HUDEP-2 (cell line): ENCODE measurements at regions not wholly inside any gene's neighbourhood (a gene's known extent, or its start where the extent isn't known, plus 50 kb on each side); places are given as distances from the start of the nearest gene placed in this dataset.
"Not testable (repeated sequence)": the region's sequence is repeated elsewhere in the genome, so short reads cannot be mapped to it uniquely, and the experiment has no call there.

ENCODE experiments used
- DNase-seq, 76 experiments: peaks; one replicate each; lab custom pipeline; 2025; ENCODE audit not compliant: unreplicated experiment in 76 of 76; lab: John Stamatoyannopoulos, UW

DNA sequence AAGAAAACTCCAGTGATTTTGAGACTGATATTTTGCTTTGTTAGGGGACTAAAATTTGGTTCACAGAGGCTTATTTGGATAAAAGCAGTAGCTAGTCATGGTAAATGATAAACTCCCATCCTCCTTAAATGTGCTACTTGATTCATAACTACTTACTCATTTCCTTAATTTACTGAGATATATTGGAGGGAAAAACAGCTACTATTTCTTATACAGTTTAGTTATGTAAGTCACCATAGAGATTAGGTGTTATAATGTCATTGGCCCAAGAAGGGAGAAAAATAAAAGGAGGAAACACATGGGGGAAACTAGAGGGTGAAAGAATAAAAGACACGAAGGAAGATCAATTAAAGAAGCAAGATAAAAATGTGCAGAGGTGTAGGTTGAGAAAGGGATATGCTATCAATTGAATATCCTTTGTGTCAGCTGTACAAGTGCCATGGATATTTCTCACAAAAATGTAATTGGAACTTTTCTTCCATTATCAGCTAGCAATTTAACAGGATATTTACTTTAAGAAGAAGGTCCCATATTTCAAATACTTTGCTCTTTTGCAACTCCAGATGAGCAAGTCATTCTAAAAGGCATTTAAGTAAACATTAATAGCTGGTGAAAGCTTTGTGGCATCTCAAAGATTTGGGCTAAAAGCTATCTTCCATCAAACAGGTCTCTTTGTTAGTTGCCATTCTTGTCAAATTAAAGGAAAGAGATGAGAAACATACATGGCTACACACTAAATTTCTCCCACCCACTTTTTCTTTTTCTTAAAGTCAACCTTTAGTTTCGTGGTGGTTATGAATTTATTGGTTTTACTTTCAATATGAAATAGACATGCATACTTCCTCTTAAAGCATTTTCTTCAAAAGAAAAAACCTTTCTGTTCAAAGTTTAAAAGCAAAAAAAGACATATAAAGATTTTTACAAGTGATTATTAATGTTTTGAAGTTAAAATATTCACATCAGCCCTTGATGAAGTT lies 439.5 kb downstream of the CCER1 start:
- DNase-seq: no peak

GRCh38 chr12:90514325-90514724 lies 440.7 kb downstream of the CCER1 start:
- no peak for DNase-seq

GRCh38 chr12:90512518-90512917 lies 442.5 kb downstream of the CCER1 start:
- DNase-seq: no peak

GRCh38 chr12:90510948-90511347 lies 444.0 kb downstream of the CCER1 start:
- DNase-seq: no peak

DNA sequence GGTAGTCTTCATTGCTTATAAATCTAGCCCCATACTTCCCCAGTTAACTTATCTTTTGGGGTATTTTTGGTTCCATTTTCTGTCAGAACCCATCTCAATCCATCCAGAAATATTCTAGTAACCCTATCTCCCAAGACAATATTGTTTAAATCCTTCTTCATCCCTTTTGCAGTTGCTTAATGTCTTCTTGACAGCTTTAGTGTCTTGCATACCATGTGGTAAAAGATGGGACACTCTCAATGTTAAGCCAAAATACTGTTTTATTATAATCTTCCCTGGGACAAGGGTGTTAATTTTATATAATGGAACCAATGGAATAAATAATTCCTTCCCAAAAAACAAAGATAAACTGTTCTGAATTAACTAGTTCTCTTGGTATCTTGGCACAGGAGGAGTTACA lies 450.2 kb downstream of the CCER1 start:
- no peak for DNase-seq

DNA sequence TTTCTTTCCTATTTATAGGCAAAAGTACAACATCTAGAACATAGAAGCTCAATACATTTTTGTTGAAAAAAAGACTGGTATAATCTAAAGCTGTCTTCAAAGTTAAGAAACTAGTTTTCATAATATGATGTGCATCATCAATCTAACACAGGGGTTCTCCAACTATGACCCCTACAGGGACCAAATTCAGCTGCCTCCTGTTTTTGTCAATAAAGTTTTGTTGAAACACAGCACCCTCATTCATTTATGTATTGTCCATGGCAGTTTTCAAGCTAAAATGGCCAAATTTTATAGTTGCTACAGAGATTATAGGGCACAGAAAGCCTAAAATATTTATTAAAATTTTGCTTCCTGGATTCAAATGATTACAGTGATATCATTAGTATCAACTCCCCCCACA lies 452.9 kb downstream of the CCER1 start:
- DNase-seq: no peak

GRCh38 chr12:90501412-90501811 lies 453.6 kb downstream of the CCER1 start:
- no peak for DNase-seq

- no peak for DNase-seq
These were observed 455.2 kb downstream of the CCER1 start for GRCh38 chr12:90499795-90500194.

DNA sequence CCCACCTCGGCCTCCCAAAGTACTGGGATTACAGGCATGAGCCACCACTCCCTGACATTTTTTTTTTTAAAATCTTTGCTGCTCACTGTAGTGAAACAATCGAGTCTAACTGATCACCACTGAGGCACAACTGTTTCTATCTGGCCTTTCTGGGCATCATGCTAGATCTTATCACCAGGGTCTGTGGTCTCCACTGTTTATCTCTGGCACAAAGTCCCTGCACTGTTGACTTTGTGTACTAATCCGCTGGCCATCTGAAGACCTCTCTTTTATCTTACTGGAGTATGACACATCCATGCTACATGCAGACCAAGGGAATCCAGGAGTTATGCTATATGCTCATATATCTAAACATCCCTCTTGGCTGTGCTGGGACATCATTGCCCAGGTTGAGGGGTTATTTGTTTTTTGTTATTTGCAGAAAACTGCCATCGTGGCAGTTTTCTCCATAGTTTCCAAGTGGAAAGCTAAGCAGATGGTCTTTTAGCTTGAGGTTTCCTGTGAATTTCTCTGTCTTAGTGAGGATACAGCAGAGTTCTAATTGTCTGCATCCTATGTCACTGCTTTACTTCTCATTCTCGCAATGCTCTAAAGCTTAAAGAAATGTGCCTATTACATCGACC lies 456.9 kb downstream of the CCER1 start:
- no peak for DNase-seq

GRCh38 chr12:90490355-90490754 lies 464.6 kb downstream of the CCER1 start:
- DNase-seq: no peak

- no peak for DNase-seq
These were observed 465.8 kb downstream of the CCER1 start for GRCh38 chr12:90489141-90489540.

DNA sequence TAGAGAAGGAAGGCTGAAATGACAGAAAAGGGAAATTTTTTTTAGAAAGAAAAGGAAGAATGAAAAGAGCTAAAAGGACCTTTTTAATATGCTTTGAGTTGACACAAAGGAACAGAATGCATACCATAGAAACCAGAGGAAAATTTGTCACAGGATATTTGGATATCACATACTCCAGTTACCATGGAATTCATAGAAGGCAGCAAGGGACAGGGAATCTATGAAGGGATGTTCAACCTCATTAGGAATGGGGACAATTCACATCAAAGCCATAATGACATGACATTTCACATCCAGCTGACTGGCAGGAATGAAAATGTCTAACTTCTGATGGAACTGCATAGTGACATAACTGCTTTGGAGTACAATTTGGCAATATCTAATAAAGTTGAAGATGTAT lies 469.4 kb downstream of the CCER1 start:
- no peak for DNase-seq

DNA sequence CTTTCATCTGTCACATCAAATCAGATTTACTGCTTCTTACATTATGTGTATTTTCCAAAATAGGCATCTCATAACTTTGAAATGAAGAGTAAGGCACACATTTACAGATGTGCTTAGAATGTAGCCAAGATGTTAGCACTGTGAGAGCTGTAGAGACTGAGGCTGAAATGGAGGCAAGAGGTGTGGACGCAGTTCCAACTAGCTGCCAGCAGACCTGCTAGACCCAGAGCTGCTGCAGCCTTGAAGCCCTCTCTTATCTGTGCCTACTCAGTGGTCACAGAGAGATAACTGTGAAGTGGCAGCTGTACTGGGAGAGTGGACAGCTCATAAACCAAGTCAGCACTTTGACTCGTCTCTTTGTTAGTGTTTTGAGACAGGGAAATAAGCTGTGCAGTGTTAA lies 470.9 kb downstream of the CCER1 start:
- no peak for DNase-seq

DNA sequence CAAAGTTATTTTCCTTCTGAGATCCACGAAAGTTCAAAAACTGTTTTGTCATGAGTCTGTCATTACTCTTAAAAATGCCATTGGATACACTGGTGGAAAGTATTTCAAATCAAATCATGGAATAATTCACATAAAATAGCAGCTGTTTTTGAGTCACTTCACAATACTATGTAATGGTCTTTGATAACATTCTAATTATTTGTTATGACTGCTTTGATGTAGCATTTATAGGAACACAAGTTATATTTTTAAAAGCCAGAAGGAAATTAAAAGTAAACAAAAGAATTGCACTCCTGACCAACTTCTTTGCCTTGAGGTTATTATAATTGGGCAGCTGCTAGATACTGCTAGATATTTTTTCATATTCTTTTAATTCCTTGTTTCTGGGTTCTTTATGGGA lies 473.2 kb downstream of the CCER1 start:
- DNase-seq: no peak

GRCh38 chr12:90479237-90479636 lies 475.7 kb downstream of the CCER1 start:
- no peak for DNase-seq

DNA sequence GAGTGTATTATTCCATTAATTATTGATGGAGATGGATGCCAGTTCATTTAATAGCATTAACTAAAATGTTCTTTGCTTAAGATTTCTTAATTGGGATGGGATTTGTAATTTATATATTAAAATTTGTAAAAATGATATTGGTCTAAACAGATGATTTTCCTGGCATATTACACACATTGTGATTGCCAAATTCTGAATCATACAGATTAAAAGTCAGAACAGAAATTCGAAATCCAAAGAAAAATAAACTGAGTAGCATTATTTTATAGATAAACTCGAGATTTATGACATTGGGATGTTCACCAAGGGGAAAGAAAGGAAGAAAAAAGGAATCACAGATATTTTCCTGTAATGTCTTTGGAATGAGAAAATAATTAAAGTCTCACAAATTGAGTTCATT lies 481.1 kb downstream of the CCER1 start:
- no peak for DNase-seq

DNA sequence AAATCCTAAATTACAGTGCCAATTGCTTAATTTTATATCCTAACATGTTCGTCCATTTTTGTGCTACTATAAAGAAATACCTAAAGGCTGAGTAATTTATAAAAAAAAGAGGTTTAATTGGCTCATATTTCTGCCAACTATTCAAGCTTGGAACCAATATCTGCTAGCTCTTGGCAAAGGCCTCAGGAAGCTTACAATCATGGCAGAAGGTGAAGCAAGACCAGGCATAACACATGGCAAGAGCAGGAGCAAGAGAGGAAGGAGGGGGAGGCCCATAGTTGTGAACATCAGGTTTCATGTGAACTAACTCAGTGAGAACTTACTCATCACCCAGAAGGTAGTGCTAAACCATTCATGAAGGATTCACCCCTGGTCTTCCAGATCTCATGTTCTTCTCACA lies 494.3 kb downstream of the CCER1 start:
- DNase-seq: no peak

DNA sequence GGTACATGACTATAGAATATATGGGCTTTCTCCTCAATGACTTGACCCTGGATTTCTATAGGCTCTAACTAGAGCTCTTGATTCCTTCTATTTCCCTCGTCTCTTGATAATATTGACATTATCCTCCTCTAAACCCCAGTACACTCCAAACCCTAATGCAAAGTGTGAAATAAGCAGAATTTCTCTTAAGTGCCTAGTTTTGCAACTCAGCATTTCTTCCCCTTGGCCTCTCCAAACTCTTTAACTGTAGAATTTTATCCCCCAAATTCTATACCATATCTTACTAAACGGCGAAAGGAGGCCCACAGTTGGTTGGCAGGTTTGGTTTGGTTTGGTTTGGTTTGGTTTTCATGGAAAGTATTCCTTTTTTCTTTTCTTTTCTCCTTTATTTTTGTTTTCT lies 498.7 kb downstream of the CCER1 start:
- no peak for DNase-seq

DNA sequence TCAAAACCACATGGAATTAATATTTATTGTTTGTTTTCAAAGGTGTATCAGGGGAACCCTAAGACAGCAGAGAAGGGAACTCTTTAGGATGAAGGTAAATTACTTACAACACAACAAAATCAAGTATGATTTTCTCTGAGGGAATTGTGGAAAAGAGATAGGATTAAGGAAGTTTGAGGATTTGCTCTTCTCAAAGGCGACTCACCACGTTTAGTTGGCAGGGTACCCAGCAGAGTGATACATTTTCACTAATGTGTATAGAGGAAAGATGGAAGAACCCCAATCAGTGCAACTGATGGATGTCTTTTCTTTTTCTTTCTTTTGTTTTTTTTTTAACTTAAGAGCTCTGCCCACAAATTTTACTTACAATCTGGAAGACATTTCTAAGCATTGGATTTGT lies 499.2 kb downstream of the CCER1 start:
- no peak for DNase-seq

GRCh38 chr12:90449611-90450010 lies 505.4 kb downstream of the CCER1 start:
- DNase-seq: no peak

DNA sequence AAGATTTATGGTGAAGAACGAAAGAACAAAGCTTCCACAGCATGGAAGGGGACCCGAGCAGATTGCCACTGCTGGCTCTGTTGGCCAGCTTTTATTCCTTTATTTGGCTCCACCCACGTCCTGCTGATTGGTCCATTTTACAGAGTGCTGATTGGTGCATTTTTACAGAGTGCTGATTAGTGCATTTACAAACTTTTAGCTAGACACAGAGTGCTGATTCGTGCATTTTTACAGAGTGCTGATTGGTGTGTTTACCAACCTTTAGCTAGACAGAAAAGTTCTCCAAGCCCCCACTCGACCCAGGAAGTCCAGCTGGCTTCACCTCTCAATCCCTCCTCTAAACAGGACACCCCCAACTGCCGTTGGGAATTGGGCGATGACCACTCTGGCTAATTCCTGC lies 511.5 kb downstream of the CCER1 start:
- DNase-seq: not testable (repeated sequence)

DNA sequence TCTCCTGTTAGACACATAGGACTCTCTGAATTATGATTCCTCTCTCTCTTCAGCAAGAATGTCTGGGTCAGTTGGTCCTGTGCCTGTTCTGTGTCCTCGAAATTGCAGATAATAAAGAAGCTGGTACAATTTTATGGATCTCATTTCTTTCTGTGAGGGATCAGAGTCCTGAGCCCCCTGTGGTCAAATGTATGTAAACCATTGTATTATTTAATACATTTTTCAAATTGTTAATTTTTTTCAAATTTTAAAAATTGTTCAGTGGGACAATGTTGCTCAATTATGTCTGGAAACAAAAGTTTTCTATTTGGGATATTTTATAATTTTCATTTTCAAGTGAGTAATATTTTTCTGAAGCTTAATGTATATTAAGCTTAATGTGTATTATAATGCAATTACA lies 513.5 kb downstream of the CCER1 start:
- no peak for DNase-seq
